KG1 (cell line): ENCODE measurements at regions not wholly inside any gene's neighbourhood (a gene's known extent, or its start where the extent isn't known, plus 50 kb on each side); places are given as distances from the start of the nearest gene placed in this dataset.
"Not testable (repeated sequence)": the region's sequence is repeated elsewhere in the genome, so short reads cannot be mapped to it uniquely, and the experiment has no call there.

ENCODE experiments used
- DNase-seq: peaks from one replicate; lab custom pipeline; 2025; lab: John Stamatoyannopoulos, UW

- no peak for DNase-seq
Measured at GRCh38 chr10:83754857-83755256, 384.5 kb upstream of the GHITM start.

GRCh38 chr10:83760142-83760541 is 379.2 kb upstream of the GHITM start:
- DNase-seq, result no peak

GRCh38 chr10:83764666-83765065 is 374.6 kb upstream of the GHITM start:
- DNase-seq, result no peak

- no peak for DNase-seq
Measured at GRCh38 chr10:83765731-83766130, 373.6 kb upstream of the GHITM start.

- DNase-seq, result no peak
Measured at GRCh38 chr10:83769281-83769820, 370.0 kb upstream of the GHITM start.

- DNase-seq, result not testable (repeated sequence)
Measured at GRCh38 chr10:83786701-83787100, 352.6 kb upstream of the GHITM start.

GRCh38 chr10:83801983-83802382 is 337.3 kb upstream of the GHITM start:
- DNase-seq, result no peak

- DNase-seq, result no peak
Measured at GRCh38 chr10:83806717-83807116, 332.6 kb upstream of the GHITM start.

- no peak for DNase-seq
Measured at GRCh38 chr10:83809001-83809400, 330.3 kb upstream of the GHITM start.

GRCh38 chr10:83816942-83817341 is 322.4 kb upstream of the GHITM start:
- no peak for DNase-seq

- no peak for DNase-seq
Measured at GRCh38 chr10:83817797-83818196, 321.5 kb upstream of the GHITM start.

GRCh38 chr10:83819609-83820008 is 319.7 kb upstream of the GHITM start:
- DNase-seq, result no peak

GRCh38 chr10:83820033-83820432 is 319.3 kb upstream of the GHITM start:
- no peak for DNase-seq

- DNase-seq, result no peak
Measured at GRCh38 chr10:83824099-83824498, 315.2 kb upstream of the GHITM start.

- DNase-seq, result no peak
Measured at GRCh38 chr10:83834096-83834495, 305.2 kb upstream of the GHITM start.

GRCh38 chr10:83835945-83836745 is 303.2 kb upstream of the GHITM start:
- DNase-seq, result no peak

- DNase-seq, result no peak
Measured at GRCh38 chr10:83848677-83849076, 290.6 kb upstream of the GHITM start.

GRCh38 chr10:83849150-83849549 is 290.2 kb upstream of the GHITM start:
- DNase-seq, result no peak

GRCh38 chr10:83852146-83852545 is 287.2 kb upstream of the GHITM start:
- DNase-seq, result no peak

GRCh38 chr10:83862723-83863122 is 276.6 kb upstream of the GHITM start:
- no peak for DNase-seq

- DNase-seq, result no peak
Measured at GRCh38 chr10:83863283-83863966, 275.9 kb upstream of the GHITM start.

GRCh38 chr10:83869898-83870297 is 269.4 kb upstream of the GHITM start:
- DNase-seq, result no peak
